ENCODE measurements at regions not wholly inside any gene's neighbourhood (a gene's known extent, or its start where the extent isn't known, plus 50 kb on each side); places are given as distances from the start of the nearest gene placed in this dataset.
"Not testable (repeated sequence)": the region's sequence is repeated elsewhere in the genome, so short reads cannot be mapped to it uniquely, and the experiment has no call there.

- Histone ChIP-seq H3K4me3 (ENCODE audit: low read length) (no peak overlapping the region), H3K4me1 (ENCODE audit: insufficient read depth, low read length) (no peaks in the 10 kb centered on the region), H3K9me3 (ENCODE audit: low read depth, low read length) (no peaks in the 10 kb centered on the region), H3K27me3 (ENCODE audit: insufficient read depth, low read length) (no peaks in the 10 kb centered on the region)
These were observed 329.4 kb upstream of the AGA start for GRCh38 chr4:177771645-177772044.

DNA sequence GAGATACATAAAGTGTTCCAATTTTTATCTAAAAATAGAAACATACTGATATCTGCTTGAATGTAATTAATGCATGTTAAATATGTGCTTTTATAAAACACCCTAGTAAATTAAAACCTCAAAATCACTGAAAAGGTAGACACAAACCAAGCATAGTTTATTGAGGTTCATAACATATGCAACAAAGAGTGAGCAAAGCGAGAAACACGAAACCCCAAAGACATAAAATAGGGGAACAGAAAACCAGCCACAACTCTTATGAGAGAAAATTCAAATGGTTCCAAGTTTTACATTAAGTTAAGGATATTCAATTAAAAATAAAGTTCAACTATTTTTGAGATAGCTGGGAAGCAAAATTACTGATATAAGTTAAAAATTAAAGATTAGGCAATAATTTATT, 336.4 kb upstream of the AGA start:
- Histone ChIP-seq H3K4me3 (ENCODE audit: low read length) (no peak overlapping the region), H3K9me3 (ENCODE audit: low read depth, low read length) (no peaks in the 10 kb centered on the region), H3K27me3 (ENCODE audit: insufficient read depth, low read length) (no peaks in the 10 kb centered on the region), H3K4me1 (ENCODE audit: insufficient read depth, low read length) (no peaks in the 10 kb centered on the region)

DNA sequence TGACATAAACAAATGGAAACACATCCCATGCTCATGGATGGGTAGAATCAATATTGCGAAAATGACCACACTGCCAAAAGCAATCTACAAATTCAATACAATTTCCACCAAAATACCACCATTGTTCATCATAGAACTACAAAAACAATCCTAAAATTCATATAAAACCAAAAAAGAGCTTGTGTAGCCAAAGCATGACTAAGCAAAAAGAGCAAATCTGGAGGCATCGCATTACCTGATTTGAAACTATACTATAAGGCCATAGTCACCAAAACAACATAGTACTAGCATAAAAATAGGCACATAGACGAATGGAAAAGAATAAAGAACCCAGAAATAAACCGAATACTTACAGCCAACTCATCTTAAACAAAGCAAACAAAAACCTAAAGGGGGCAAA, 342.8 kb upstream of the AGA start:
- Histone ChIP-seq H3K9me3 (ENCODE audit: low read depth, low read length) (no peaks in the 10 kb centered on the region), H3K4me1 (ENCODE audit: insufficient read depth, low read length) (no peaks in the 10 kb centered on the region), H3K4me3 (ENCODE audit: low read length) (no peak overlapping the region), H3K27me3 (ENCODE audit: insufficient read depth, low read length) (no peaks in the 10 kb centered on the region)

DNA sequence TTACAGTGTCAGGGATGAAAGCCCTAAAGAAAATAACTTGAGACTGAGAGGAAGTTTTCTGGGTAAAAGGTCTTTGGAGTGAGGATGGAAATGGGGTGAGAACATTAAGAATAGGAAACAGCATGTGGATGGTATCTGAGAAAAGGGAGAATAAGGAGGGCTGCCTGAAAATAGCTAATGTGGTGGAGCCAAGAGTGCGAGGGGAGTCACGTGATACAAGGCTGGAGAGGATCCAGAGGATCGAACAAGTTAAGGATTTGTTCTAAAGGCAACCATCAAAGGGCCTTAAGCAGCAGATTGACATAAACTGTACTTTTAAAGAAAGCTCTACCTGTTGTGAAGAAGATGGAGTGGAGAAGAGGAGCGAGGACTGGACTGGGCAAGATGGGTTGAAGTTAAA, 347.4 kb upstream of the AGA start:
- no peak overlapping the region for H3K4me3 ChIP-seq (ENCODE audit: low read length)
- H3K4me1 ChIP-seq (ENCODE audit: insufficient read depth, low read length) = no peaks in the 10 kb centered on the region
- H3K9me3 ChIP-seq (ENCODE audit: low read depth, low read length) = no peaks in the 10 kb centered on the region
- H3K27me3 ChIP-seq (ENCODE audit: insufficient read depth, low read length) = no peaks in the 10 kb centered on the region

DNA sequence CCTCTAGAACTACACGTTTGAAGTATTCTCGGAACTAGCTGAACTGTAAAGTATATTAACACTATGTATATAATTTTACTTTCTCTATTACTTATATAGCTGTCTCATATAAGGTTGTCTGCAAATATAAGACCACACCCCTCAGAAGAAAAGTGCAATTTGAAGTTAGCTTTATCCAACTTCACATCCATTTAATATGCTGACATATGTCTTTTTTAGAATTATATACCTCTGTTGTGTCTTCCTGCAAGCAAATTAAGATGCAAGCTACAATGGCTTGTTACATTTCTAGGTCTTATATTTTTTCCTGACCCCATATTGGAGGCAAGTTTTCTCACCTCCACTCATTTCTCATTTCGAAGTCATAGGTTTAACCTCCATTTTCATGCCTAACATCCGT, 349.0 kb upstream of the AGA start:
- Histone ChIP-seq H3K4me3 (ENCODE audit: low read length) (no peak overlapping the region), H3K27me3 (ENCODE audit: insufficient read depth, low read length) (no peaks in the 10 kb centered on the region), H3K4me1 (ENCODE audit: insufficient read depth, low read length) (no peaks in the 10 kb centered on the region), H3K9me3 (ENCODE audit: low read depth, low read length) (no peaks in the 10 kb centered on the region)

GRCh38 chr4:177796841-177797240, 354.6 kb upstream of the AGA start:
- Histone ChIP-seq H3K4me1 (ENCODE audit: insufficient read depth, low read length) (no peaks in the 10 kb centered on the region), H3K27me3 (ENCODE audit: insufficient read depth, low read length) (no peaks in the 10 kb centered on the region), H3K9me3 (ENCODE audit: low read depth, low read length) (no peaks in the 10 kb centered on the region), H3K4me3 (ENCODE audit: low read length) (no peak overlapping the region)

DNA sequence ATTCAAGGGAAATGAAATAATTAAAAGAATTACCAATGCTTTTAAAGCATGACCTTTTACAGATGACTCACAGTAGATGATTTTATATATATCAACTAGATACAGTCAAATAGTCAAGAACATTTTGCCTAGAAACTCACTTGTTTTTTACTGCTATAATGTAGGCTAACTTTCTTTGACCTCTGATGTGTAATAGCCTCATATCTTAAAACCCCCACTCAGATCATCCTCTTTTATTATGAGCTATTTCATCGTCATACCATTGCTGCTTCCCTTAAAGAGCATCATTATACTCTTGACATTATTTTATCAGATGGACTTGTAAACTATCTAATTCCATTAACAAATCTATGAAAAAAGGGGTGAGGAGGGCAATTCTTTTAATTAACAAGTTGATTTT, 355.9 kb upstream of the AGA start:
- no peak overlapping the region for H3K4me3 ChIP-seq (ENCODE audit: low read length)
- H3K9me3 ChIP-seq (ENCODE audit: low read depth, low read length) = no peaks in the 10 kb centered on the region
- H3K4me1 ChIP-seq (ENCODE audit: insufficient read depth, low read length) = no peaks in the 10 kb centered on the region
- H3K27me3 ChIP-seq (ENCODE audit: insufficient read depth, low read length) = no peaks in the 10 kb centered on the region

DNA sequence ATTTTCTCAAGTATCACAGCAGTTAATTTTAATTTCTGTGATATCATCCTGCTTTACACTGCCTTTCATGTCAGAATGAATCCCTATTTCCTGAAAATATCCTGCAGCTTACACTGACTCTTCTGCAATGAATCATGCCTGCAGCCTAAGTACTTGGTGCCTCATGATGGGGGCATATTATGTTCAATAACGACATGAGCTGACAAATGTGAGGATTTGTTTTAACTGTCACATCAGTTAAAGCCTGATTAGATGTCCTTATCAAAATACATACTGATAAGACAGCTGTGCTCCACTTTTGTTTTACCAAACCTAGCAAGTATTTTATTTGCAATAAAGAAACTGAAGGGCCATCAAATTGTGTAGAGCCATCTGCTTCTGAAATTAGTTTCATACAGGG, 359.9 kb upstream of the AGA start:
- Histone ChIP-seq H3K4me3 (ENCODE audit: low read length) (no peak overlapping the region), H3K27me3 (ENCODE audit: insufficient read depth, low read length) (no peaks in the 10 kb centered on the region), H3K9me3 (ENCODE audit: low read depth, low read length) (no peaks in the 10 kb centered on the region), H3K4me1 (ENCODE audit: insufficient read depth, low read length) (no peaks in the 10 kb centered on the region)

DNA sequence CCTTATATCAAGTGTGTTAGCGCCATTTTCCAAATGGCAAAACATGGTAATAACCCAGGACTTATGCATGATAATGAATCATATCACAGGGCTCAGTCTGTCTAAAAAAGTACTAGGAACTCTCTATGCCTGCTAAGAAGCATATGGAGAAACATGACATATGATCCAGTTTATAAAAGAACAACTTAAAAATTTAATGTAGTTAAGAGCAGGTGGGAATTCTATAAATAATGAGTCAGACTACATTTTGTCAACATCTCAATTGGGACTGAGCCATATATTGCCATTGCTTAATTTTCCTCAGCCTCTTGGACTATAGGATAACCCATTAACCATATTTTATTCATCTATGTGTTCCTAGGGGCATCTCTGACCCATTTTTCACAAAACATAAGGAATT, 360.4 kb upstream of the AGA start:
- Histone ChIP-seq H3K27me3 (ENCODE audit: insufficient read depth, low read length) (no peaks in the 10 kb centered on the region), H3K4me1 (ENCODE audit: insufficient read depth, low read length) (no peaks in the 10 kb centered on the region), H3K4me3 (ENCODE audit: low read length) (no peak overlapping the region), H3K9me3 (ENCODE audit: low read depth, low read length) (no peaks in the 10 kb centered on the region)

GRCh38 chr4:177803151-177803550, 360.9 kb upstream of the AGA start:
- H3K4me1 ChIP-seq (ENCODE audit: insufficient read depth, low read length) = no peaks in the 10 kb centered on the region
- no peak overlapping the region for H3K4me3 ChIP-seq (ENCODE audit: low read length)
- H3K27me3 ChIP-seq (ENCODE audit: insufficient read depth, low read length) = no peaks in the 10 kb centered on the region
- no peaks in the 10 kb centered on the region for H3K9me3 ChIP-seq (ENCODE audit: low read depth, low read length)

GRCh38 chr4:177809791-177810190, 367.6 kb upstream of the AGA start:
- Histone ChIP-seq H3K9me3 (ENCODE audit: low read depth, low read length) (no peaks in the 10 kb centered on the region), H3K4me1 (ENCODE audit: insufficient read depth, low read length) (no peaks in the 10 kb centered on the region), H3K27me3 (ENCODE audit: insufficient read depth, low read length) (no peaks in the 10 kb centered on the region), H3K4me3 (ENCODE audit: low read length) (no peak overlapping the region)

DNA sequence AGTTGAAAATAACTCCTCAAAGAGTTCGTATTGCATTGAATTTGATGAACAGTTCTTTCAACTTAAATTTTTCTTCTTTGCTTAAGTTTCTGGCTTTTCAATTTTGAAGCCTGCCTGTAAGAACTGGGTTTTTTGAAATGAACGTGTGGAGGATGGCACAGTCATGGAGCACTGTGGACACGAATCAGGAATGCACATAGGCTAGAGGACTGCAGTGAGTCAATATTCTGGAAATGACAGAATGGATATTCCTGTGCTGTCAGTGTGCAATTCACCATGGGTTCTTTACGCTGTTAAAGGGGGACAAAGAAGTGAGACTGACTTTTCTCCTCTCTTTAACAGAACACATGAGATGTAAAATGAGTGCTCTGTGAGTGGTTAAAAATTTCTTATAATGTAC, 368.0 kb upstream of the AGA start:
- Histone ChIP-seq H3K9me3 (ENCODE audit: low read depth, low read length) (no peaks in the 10 kb centered on the region), H3K27me3 (ENCODE audit: insufficient read depth, low read length) (no peaks in the 10 kb centered on the region), H3K4me3 (ENCODE audit: low read length) (no peak overlapping the region), H3K4me1 (ENCODE audit: insufficient read depth, low read length) (no peaks in the 10 kb centered on the region)

GRCh38 chr4:177818392-177818791, 376.2 kb upstream of the AGA start:
- H3K4me3 ChIP-seq (ENCODE audit: low read length); H3K4me1 ChIP-seq (ENCODE audit: insufficient read depth, low read length); H3K27me3 ChIP-seq (ENCODE audit: insufficient read depth, low read length); H3K9me3 ChIP-seq (ENCODE audit: low read depth, low read length): not testable (repeated sequence)

DNA sequence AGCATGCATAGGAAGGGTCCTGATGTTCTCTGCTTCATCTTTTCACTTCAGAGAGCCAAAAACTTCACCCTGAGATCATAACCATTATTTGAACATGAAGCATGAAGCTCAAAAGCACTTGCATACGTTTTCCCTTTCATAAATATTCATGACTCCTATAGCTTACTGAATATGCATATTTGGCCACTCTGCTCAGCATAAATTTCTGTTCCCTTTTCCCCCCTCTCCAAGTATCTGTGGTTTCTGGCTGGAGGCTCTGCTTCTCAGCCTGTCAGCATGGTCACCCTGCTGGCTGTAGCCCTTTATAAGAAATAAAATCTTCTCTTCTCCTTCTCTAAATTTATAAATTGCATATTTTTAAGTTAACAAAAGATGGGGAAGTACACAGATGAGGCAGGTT, 384.7 kb upstream of the AGA start:
- Histone ChIP-seq H3K4me3 (ENCODE audit: low read length) (no peak overlapping the region), H3K27me3 (ENCODE audit: insufficient read depth, low read length) (no peaks in the 10 kb centered on the region), H3K9me3 (ENCODE audit: low read depth, low read length) (no peaks in the 10 kb centered on the region), H3K4me1 (ENCODE audit: insufficient read depth, low read length) (no peaks in the 10 kb centered on the region)

GRCh38 chr4:177841258-177841657, 399.0 kb upstream of the AGA start:
- no peak overlapping the region for H3K4me3 ChIP-seq (ENCODE audit: low read length)
- H3K9me3 ChIP-seq (ENCODE audit: low read depth, low read length) = no peaks in the 10 kb centered on the region
- no peaks in the 10 kb centered on the region for H3K4me1 ChIP-seq (ENCODE audit: insufficient read depth, low read length)
- H3K27me3 ChIP-seq (ENCODE audit: insufficient read depth, low read length) = no peaks in the 10 kb centered on the region

GRCh38 chr4:177853229-177853628, 411.0 kb upstream of the AGA start:
- Histone ChIP-seq H3K4me1 (ENCODE audit: insufficient read depth, low read length) (no peaks in the 10 kb centered on the region), H3K4me3 (ENCODE audit: low read length) (no peak overlapping the region), H3K9me3 (ENCODE audit: low read depth, low read length) (peaks cover 5% of the 10 kb centered on the region), H3K27me3 (ENCODE audit: insufficient read depth, low read length) (no peaks in the 10 kb centered on the region)
